ENCODE measurements at regions not wholly inside any gene's neighbourhood (a gene's known extent, or its start where the extent isn't known, plus 50 kb on each side); places are given as distances from the start of the nearest gene placed in this dataset.

DNA sequence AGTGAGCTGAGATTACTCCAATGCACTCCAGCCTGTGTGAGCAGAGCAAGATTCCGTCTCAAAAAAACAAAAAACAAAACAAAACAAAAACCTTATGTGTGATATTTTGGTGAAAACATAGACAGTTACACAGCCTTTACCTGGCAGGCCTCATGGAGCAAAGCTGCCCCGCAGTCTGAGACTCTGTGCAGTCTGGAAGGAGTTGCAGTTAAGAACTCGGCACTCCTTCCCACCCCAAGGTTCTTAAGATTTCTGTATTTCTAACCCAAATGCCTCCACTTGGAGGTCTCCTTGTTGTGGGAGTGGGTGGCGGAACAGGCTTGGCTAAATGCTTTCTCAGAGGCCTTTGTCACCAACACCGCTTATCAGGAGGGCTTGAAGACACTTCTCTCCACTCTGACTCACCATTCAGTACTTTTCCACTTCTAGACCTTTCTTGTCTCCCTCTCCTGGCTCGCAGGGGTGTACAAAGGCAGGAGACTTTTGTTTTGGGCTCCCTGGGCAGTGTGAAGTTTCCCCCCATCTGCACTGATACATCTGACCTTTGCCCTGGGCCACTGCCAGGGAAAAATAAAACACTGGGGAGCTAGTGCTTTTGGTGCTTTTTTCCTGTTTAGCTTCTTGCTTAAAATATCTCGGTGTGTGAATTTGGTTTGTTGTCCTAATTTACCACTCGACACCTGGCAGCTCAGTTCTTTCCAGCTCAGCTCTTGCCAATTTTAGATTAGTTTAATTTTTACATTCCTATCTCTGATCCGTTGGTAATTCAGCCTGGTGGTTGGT is 51.3 kb upstream of the MAGI2 start:
- no peak for DNase-seq (ENCODE audit: low read depth)
- H3K4me3 ChIP-seq (ENCODE audit: low read depth, low read length): no peak overlapping the region
- TF ChIP-seq, protein P1, sequence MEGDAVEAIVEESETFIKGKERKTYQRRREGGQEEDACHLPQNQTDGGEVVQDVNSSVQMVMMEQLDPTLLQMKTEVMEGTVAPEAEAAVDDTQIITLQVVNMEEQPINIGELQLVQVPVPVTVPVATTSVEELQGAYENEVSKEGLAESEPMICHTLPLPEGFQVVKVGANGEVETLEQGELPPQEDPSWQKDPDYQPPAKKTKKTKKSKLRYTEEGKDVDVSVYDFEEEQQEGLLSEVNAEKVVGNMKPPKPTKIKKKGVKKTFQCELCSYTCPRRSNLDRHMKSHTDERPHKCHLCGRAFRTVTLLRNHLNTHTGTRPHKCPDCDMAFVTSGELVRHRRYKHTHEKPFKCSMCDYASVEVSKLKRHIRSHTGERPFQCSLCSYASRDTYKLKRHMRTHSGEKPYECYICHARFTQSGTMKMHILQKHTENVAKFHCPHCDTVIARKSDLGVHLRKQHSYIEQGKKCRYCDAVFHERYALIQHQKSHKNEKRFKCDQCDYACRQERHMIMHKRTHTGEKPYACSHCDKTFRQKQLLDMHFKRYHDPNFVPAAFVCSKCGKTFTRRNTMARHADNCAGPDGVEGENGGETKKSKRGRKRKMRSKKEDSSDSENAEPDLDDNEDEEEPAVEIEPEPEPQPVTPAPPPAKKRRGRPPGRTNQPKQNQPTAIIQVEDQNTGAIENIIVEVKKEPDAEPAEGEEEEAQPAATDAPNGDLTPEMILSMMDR (conservative IDR thresholded peaks at IDR 0.05; ENCODE audit: low read depth, low read length): no peak
